Prostate gland (tissue), 2 donors: ENCODE measurements at regions not wholly inside any gene's neighbourhood (a gene's known extent, or its start where the extent isn't known, plus 50 kb on each side); places are given as distances from the start of the nearest gene placed in this dataset.

Source experiments
- POLR2A ChIP-seq: fragments of 450-650 bp; IDR thresholded peaks from one replicate; pipeline ENCODE4 v1.6.1; 2016; ENCODE audit warnings: antibody characterized with exemption, mild to moderate bottlenecking
- TF ChIP-seq, protein P1 (sequence below), 4 experiments: fragments of 200-600 bp in 2 of 4; fragments of 450-650 bp in 2 of 4; sonication (generic) in 2 of 4; IDR thresholded peaks; 1 replicate in 3 of 4; 2 replicates in 1 of 4; pipeline ENCODE4 v1.5.1; 2016 to 2019; ENCODE audit warnings: antibody characterized with exemption in 4 of 4, mild to moderate bottlenecking in 2 of 4, moderate library complexity in 2 of 4

DNA sequence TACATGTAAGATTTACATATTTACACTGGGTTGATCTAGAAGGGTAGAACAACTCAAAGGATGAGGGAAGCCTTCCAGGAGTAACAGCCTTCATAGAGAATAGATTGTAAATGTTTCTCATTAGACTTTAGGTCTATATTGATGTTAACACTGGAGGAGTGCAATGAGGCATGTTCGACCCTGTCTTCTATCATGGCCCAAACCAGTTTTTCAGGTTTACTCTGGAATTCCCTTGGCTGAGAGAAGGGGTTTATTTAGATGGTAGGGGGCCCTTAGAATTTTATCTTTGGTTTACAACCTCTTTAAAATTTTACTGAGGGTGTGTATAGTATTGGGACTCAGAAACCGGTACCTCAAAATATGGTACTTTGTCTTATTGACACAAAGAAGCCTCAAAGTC lies 634.9 kb upstream of the PIK3C3 start:
- TF ChIP-seq, protein P1, sequence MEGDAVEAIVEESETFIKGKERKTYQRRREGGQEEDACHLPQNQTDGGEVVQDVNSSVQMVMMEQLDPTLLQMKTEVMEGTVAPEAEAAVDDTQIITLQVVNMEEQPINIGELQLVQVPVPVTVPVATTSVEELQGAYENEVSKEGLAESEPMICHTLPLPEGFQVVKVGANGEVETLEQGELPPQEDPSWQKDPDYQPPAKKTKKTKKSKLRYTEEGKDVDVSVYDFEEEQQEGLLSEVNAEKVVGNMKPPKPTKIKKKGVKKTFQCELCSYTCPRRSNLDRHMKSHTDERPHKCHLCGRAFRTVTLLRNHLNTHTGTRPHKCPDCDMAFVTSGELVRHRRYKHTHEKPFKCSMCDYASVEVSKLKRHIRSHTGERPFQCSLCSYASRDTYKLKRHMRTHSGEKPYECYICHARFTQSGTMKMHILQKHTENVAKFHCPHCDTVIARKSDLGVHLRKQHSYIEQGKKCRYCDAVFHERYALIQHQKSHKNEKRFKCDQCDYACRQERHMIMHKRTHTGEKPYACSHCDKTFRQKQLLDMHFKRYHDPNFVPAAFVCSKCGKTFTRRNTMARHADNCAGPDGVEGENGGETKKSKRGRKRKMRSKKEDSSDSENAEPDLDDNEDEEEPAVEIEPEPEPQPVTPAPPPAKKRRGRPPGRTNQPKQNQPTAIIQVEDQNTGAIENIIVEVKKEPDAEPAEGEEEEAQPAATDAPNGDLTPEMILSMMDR (IDR thresholded peaks at IDR 0.05): no peak
- no peak for TF ChIP-seq POLR2A
